Fibroblast of upper back skin (primary cell): ENCODE measurements at regions not wholly inside any gene's neighbourhood (a gene's known extent, or its start where the extent isn't known, plus 50 kb on each side); places are given as distances from the start of the nearest gene placed in this dataset.
A peak's percentile ranks its signal among the peaks of the same experiment; 100 is the strongest.

ENCODE experiments used
- DNase-seq: peaks from one replicate; pipeline ENCODE4 v3.0.0-alpha.2; 2013

DNA sequence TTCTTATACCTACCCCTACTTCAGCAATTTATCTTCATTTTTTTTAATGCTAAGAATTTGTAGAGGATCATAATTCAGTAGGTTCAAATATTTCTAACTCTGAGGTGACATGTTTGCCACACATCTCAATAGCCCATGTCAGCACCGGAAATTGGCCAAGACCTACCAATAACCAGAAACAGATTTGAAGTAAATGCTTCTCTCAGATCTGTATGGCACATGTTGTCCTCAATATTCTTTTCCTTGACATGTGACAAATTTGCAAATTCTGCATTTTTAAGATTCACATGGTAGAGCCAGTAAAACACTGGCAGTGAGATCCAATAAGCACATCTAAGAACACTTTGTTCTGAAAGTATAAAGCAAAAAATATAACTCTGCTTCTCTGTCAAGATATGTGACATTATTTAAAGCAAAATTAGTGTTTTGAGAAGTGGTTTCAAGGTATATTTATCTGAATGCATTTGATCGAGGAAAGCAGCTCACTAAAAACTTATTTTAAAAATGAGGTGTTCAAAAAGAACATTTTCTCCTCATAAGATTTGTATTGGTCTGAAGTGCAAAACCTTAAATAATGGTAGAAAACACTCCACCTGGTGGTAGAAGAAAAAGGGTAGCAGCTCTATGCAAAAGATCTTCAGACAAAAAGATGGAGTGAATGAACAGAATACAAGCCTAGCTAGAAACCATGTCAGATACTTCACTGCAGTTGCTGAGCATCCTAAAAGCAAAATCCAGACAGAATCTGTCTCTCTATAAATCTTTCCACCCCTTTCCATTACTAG, 513.8 kb upstream of the FAM241A start:
- peak; percentile 48 for DNase-seq

GRCh38 chr4:111632641-111633151, 512.6 kb upstream of the FAM241A start:
- peak; percentile 70 for DNase-seq

DNA sequence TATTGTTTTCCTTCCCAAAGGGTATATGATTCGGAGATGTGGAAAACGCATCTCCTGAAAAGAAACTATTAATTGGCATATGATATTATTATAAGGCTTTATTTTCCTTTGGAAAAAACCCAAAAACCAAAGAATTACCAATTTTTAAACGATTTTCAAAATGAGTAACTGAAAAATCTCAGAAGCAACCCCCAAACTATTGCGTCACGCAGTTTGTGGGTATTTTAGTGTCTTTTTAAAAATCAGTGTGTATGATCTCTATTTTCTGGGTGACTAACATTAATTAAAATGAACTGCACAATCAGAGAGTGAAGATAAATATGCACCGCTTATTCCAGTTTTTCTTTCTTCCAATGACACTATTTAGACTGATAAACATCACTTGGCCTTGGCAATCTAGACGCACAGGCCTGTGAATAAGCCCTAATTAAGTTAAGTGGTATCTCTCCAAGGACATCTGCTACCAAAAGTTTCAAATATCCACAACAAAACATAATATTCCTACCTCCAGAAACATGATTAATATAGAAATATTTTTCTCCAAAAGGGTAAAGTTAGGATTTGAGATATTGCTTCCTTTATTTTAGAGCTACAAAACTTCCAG, 511.5 kb upstream of the FAM241A start:
- no peak for DNase-seq

DNA sequence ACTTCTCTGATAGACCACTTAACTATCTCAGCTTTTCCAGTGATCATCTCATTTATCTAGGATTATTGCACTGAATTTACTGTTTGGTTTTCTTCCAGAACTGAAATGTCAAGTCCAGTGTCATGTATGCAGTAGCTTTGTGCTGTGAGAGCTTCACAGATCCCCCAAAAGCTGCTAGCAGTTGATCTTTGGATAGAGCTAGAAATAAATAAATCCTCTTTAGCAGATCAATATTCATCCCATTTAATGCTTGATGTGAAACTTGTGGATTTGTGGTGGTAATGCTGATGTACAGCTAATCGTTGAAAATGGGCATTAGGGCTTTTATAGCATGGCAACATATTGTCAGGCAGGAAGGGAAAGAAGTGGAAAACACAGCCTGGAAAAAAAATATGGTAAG, 509.6 kb upstream of the FAM241A start:
- no peak for DNase-seq

GRCh38 chr4:111636961-111637585, 508.2 kb upstream of the FAM241A start:
- DNase-seq, result no peak

DNA sequence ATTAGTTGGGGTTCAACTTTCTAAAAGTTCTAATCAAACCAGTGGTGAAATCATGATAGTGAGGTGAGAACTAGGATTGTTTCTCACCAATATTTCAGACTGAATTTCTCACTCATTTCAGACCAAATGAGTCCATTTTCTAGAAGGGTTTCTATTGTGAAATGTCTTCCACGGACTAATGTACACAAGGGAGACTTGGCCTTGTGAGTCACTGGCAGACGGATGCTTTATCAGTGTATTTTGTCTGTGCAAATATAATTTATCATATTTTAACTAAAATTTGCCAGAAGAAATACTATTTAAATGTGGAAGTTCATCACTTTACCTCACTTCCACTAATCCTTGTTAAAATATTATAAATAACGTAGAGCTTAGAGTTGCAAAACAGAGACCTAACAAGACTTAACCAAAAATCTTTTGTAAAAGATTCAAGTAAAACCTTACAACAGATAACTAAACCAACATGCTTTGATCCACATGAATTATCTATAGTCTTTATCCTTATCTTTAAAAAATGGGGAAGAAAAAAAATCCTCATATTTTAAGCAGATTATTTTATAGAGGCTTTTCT, 506.0 kb upstream of the FAM241A start:
- DNase-seq, result peak; percentile 63

GRCh38 chr4:111639876-111640275, 505.4 kb upstream of the FAM241A start:
- DNase-seq, result peak; percentile 51

GRCh38 chr4:111641813-111642579, 503.3 kb upstream of the FAM241A start:
- peak; percentile 89 for DNase-seq

DNA sequence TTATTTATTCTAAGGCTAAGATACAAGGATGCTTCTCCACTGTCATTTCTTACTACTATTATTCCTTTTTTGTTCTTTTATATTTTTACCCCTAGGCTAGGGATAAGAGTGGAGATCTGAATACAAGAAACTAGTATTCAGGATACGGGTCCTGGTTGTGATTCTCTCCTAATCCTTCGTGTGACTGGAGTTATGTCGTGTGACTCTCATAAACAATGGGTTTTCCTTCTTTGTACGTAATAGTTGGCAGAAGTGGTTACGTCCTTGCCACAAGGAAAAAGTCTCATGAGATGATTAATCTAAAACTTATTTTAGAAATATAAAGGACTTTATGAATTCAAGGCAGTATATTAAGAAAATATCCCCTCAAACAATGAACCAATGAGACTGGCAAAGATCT, 497.2 kb upstream of the FAM241A start:
- DNase-seq, result no peak

GRCh38 chr4:111649308-111649707, 495.9 kb upstream of the FAM241A start:
- DNase-seq, result no peak

GRCh38 chr4:111650146-111650545, 495.1 kb upstream of the FAM241A start:
- DNase-seq, result no peak

DNA sequence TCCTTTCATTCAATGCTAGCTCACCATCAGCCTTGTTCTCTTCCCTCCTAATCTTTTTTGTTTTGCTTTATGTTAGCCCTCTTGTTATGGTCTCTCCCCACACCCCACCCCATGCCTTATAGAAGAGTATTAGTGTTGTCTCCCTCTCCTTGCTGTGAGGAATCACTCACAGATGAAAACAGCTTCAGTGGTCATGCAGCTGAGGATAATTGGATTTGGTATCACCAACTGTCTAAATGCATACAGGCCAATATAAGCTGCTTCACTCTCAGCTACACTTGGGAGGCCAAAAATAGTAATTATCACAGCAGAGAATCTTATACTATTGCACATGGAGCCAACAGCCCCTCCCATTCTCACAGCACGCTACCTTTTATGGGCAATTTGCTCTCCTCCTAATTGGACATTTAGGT, 494.6 kb upstream of the FAM241A start:
- DNase-seq, result no peak

DNA sequence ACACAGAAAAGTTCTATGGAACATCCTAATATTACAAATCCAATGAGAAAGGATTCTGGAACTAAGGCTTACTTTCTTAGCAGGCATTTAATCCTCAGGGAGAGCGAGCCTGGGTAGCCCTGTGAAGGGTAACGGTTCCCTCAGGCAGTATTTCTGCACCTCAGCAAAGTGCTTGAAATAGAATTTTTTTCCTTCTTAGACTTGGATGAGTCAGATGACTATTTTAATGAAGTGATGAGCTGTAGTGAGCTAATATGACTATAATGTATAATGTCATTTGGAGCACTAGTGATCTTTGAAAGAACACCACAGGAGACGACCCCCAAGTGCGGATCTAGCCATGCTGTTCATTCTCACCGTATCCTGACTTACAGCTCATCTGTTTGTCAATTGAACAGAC, 493.0 kb upstream of the FAM241A start:
- DNase-seq, result peak; percentile 40

- no peak for DNase-seq
Observed at GRCh38 chr4:111652986-111653385, 492.3 kb upstream of the FAM241A start.

GRCh38 chr4:111662496-111662895, 482.8 kb upstream of the FAM241A start:
- no peak for DNase-seq

DNA sequence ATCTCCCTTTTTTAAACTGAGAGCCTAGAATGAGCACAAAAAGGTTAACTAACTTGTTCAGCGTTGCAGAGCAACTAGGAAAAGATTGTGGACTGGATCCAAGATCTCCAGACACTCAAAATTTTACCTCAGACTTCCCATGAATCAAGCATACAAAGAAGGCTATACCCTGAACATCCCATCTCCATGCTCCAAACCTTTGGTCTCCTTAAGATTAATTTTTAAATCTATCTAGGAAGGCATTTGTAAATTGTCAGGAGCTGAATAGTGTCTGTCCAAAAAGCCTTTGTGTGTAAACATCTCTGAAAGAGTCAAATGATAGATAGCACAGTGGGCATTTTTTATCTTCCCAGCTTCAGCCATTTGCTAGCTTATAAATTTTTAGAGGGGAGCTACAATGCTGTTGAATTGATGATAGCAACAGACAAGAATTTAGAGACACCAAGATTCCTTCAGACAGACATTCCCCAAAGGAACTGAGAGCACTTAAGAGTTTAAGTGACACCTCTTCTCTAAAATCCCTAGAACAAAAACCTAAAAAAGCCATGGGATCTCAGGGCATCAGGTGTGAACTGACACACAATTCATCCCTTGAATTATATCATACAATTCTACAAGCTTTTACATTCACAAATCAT, 480.8 kb upstream of the FAM241A start:
- no peak for DNase-seq

DNA sequence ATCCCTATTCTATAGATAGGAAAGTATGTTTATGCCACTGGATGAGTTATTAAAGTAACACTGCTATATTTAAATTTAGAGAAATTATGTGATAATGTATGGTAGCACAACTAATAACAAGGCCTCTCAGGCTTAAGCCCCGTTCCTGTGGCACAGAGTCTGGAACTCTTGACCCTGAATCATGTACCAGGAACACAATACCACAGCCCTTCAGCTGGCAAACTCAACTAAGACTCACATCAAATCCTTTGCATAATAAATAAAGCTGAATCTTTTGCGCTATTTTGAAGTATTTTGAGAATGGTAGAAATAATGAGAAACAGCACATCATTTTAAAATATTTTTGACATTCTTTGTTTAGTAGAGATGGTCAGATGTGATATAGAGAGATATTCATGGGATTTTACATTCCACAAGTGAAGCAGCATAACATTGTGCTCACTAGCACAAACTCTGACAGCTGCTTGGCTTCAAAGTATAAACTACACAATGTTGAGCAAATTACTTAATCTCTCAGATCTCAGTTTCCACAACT, 478.4 kb upstream of the FAM241A start:
- DNase-seq, result peak; percentile 12

GRCh38 chr4:111671756-111672155, 473.5 kb upstream of the FAM241A start:
- no peak for DNase-seq

DNA sequence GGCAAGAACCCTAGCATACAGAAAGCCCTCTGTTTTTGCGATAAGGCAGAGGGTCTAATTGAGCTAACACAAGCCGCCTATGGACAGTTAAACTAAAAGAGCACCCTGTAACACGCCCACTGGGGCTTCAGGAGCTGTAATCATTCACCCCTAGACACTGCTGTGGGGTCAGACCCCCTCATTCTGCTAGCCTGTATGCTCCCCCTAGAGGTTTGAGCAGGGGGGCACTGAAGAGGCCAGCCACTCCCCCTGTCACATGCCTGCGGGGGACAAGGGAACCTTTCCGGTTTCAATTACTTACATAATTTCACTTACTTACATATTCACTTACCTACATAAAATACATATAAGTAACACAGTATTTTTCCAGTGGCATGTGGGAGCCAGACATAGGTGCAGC, 469.5 kb upstream of the FAM241A start:
- DNase-seq, result no peak

- DNase-seq, result no peak
Observed at GRCh38 chr4:111676533-111676932, 468.7 kb upstream of the FAM241A start.

GRCh38 chr4:111678479-111678878, 466.8 kb upstream of the FAM241A start:
- DNase-seq, result peak; percentile 88

DNA sequence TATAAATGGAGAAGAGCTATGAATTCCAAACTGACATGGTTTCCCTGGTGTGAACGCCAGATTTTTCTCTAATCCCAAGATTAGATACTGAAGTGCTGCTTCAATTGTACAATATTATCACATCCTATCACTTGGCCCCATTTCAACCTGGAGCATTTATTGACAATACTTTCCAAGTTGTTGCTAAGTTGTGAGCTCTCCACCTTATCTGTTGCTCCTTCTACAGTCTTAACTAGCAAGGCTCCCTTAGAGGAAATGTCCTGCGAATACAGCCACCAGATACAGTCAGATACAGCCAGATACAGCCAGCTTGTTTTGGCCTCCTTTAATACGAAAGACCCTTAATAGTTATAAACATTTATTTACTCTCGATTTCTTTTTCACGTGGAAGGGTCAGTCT, 466.3 kb upstream of the FAM241A start:
- no peak for DNase-seq
